HG03196 (cell line): ENCODE measurements at regions not wholly inside any gene's neighbourhood (a gene's known extent, or its start where the extent isn't known, plus 50 kb on each side); places are given as distances from the start of the nearest gene placed in this dataset.

Source experiments
- ATAC-seq: cut with Tn5 transposase; IDR thresholded peaks from one replicate; pipeline ENCODE4 v1.9.1; 2021; ENCODE audit not compliant: unreplicated experiment

- ATAC-seq: no peak
Measured at GRCh38 chr2:125041846-125042245, 1016.8 kb downstream of the CNTNAP5 start.

GRCh38 chr2:125042727-125043126 is 1017.6 kb downstream of the CNTNAP5 start:
- no peak for ATAC-seq

DNA sequence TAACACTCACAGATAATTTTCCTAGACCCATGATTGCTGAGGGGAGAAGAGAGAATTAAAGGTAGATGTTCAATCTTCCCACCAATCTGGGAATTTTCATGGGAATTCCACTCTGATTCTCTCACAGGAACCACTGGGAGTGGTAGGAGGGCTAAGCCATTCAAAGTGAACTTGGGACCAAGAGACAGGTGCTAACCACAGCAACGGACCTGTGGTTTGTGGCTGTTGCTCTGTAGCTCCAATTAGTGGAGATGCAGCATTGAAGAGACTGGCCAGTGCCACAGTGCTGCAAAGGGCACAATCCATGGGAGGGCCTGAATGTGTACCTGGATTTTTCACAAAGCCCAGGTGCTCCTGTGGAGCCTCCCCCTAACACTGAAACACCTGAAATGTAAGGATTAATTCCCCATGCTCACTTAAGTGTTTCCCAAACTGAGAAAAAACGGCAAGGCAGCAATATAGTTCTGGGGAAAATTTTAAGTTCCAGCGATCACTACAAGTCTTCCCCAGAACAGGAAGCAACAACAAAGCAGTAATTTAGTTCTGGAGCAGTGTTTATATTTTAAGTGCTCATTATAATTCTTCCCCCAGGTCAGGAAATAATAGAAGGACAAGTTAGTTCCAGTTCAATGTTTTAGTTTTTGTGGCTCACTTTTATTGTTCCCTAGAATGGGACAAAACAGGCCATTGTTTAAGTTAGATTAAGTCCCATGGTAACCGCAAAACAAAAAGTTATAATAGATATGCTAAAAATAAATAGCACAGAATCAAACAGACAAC is 1045.8 kb downstream of the CNTNAP5 start:
- ATAC-seq: no peak

DNA sequence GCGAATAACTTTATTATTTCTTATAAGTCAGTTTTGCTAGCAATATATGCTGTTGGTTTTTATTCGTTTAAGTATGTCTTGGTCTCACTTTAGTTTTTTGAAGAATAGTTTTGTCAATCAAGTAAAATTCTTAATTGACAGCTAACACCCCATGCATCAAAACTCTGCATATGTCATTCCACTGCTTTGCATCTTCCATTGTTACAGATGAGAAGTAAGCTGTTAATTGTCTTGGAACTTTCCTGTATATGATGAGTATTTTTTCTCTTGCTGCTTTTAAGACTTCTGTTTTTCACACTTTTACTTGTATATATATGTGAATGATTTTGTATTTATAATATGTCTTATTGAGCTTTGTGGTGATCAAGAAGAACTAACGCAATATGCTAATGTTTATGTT is 1048.4 kb downstream of the CNTNAP5 start:
- ATAC-seq: no peak

GRCh38 chr2:125085904-125086303 is 1060.8 kb downstream of the CNTNAP5 start:
- ATAC-seq: no peak

GRCh38 chr2:125086313-125087184 is 1061.5 kb downstream of the CNTNAP5 start:
- no peak for ATAC-seq

- no peak for ATAC-seq
Measured at GRCh38 chr2:125092276-125093009, 1067.4 kb downstream of the CNTNAP5 start.

DNA sequence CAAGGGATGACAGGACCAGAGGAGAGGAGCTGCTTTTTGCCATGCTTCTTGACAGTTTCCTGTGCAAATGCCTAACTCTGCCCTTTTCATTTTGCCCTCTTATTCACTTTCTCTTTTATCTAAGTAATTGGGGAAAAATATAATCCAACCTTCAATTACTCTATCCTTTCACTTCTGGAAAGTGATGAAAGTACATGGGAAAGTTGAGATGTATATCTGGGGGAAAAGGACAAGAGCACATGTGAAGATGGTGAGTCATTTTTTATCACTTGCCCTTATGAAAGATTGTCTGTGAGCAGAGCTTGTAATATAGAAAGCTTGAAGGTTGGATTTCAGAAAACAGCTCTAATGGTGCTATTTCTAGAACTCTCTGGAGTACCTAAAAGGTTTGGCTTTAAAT is 1070.7 kb downstream of the CNTNAP5 start:
- no peak for ATAC-seq

GRCh38 chr2:125106710-125107109 is 1081.6 kb downstream of the CNTNAP5 start:
- ATAC-seq: no peak

GRCh38 chr2:125107446-125107845 is 1082.4 kb downstream of the CNTNAP5 start:
- ATAC-seq: no peak

GRCh38 chr2:125108251-125108650 is 1083.2 kb downstream of the CNTNAP5 start:
- no peak for ATAC-seq

DNA sequence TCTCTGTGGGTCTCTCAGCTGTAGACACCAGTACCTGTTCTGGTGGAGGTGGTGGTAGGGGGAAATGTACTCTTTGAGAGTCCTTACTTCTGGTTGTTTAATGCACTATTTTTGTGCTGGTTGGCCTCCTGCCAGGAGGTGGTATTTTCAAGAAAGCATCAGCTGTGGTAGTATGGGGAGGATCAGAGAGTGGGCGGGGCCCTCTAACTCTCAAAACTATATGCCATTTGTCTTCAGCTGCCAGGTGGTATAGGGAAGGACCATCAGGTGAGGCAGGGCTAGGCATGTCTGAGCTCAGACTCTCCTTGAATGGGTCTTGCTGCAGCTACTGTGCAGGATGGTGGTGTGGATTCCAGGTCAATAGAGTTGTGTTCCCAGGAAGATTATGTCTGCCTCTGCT is 1100.8 kb downstream of the CNTNAP5 start:
- no peak for ATAC-seq

- ATAC-seq: no peak
Measured at GRCh38 chr2:125160947-125161346, 1135.9 kb downstream of the CNTNAP5 start.

DNA sequence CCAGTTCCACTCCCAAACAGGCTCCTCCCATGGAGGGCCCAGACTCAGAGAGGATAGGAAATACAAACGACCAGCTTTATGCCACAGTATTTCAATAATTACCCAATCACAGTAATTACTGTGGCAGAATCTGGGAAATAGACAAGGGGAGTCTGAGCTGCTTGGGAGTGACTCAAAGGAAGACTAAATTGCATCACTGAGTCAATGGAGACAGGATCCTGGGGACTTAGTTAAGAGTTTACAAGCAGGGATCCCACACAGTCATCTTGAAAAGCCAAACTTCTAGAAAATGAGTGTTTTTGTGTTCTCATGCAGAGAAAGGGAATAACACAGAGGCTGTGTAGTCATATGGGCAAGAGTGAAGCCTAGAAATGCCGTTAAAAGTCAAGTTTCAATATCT is 1142.1 kb downstream of the CNTNAP5 start:
- ATAC-seq: no peak

DNA sequence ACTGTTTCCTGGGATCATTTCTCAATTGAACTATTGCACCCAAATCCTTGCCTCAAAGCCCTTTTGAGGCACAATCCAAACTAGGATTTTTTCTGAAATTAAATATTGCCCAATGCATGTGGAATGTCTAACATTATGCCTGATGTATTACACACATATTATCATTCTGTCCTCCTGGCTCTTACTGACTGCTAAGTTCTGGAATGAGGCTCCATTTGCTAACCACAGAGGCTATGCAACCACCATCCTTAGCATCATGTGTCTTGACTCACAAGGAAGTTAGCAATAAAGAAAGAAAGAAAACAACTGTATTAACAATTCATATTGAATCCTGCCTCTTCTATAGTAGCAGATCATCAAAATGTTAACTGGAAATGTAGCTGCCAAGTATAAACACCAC is 1142.7 kb downstream of the CNTNAP5 start:
- ATAC-seq: no peak

- no peak for ATAC-seq
Measured at GRCh38 chr2:125168442-125168841, 1143.4 kb downstream of the CNTNAP5 start.

DNA sequence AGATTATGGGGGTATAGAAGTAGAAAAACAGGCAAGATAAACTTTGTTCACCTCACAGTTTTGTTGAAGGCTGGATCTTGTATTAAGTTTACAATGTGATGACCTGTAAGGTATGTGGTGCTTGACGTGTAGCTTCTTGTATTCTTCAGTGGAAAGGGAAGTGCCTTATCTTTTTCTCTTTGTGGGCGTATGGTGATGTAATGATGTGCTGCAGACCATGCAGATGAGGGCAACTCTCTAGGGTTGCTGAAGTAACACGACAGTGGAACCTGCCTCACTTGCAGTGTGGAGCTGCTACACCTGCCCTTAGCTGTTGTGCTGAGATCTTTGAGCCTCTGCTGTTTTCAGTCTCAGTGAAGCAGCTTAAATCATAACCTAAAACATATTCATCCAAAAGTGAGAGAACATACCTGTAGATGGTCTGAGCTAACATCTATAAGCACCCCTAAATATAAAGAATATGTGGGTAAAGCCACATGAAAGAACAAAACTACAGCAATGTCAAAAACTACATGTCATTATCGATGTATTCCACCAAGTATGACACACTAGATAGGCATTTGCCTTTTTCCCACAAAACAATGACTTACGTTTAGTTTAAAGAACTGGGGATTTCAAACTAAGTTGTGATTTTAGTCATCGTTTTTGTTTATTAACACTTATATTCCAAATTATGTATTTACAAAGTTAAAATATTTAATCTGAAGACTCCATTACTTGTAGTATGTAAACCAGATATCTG is 1144.1 kb downstream of the CNTNAP5 start:
- no peak for ATAC-seq

DNA sequence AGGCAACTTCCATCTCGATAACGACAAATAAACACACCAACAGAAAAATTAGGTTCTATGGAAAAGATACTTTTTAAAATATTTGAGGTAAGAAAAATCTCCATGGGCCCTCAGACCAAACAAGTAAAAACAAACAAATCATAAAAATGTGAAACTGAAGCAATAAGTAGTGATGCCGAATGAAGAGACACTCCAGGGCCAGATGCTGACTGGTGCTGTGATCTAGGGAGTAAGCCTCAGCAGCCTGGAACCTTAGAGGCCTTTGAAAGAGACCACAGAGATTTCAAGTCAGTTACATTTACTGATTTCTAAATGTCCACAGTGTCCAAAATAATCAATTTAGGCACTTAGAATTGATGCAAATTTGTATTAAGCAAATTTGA is 1144.7 kb downstream of the CNTNAP5 start:
- no peak for ATAC-seq

DNA sequence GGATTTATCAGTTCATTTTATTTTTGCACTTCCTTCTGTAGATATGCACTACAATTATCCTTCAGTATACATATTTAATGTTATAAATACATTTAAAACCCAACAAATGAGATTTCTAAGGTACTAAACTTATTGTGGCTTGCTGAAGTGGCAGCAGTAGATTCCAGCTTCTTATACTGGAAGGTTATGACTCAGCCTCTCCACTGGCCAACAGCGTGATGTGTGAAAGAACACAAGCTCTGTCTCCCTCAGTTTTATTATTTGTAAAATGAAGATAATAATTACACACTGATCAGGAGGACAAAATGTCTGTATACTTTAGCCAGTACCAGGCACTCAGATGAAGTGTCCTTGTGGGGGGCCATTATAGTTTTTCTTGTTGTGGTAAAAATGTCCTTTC is 1147.1 kb downstream of the CNTNAP5 start:
- ATAC-seq: no peak

DNA sequence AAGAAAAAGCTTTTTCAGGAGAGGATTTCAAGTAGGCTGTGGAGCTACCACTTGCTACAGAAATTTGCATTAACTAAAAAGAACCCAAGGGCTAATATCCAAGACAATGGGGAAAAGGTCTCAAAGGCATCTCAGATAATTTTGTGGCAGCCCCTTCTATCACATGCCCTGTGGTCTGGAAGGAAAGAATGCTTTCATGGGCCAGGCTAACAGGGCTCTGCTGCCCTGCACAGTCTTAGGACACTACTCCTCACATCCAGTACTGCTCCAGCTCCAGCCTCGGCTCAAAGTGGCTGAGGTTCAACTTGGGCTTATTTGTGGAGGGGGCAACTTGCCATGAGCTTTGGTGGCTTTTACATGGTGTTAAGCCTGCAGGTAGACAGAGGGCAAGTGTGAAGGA is 1150.3 kb downstream of the CNTNAP5 start:
- no peak for ATAC-seq

GRCh38 chr2:125185691-125186270 is 1160.7 kb downstream of the CNTNAP5 start:
- ATAC-seq: no peak
